Fibroblast of mammary gland (primary cell): ENCODE measurements at regions not wholly inside any gene's neighbourhood (a gene's known extent, or its start where the extent isn't known, plus 50 kb on each side); places are given as distances from the start of the nearest gene placed in this dataset.

Source experiments
- DNase-seq: peaks from one replicate; pipeline ENCODE4 v3.0.0-alpha.2; 2010; ENCODE audit warnings: low read depth
- H3K4me3 ChIP-seq: 2 replicates; pipeline ENCODE4 v1.5.1; 2011; ENCODE audit warnings: low read depth, mild to moderate bottlenecking, low read length, moderate library complexity; ENCODE audit not compliant: control insufficient read depth
- CTCF ChIP-seq: conservative IDR thresholded peaks from 2 replicates; pipeline ENCODE4 v1.5.1; 2011; ENCODE audit warnings: low read depth, low read length, inconsistent platforms; ENCODE audit not compliant: control insufficient read depth, insufficient read depth

- DNase-seq = no peak
- H3K4me3 ChIP-seq = no peak overlapping the region
- TF ChIP-seq CTCF = no peak
These were observed 107.1 kb upstream of the TOP3B start for GRCh38 chr22:22089459-22090308.

- DNase-seq = no peak
- TF ChIP-seq CTCF = no peak
- no peak overlapping the region for H3K4me3 ChIP-seq
These were observed 106.3 kb upstream of the TOP3B start for GRCh38 chr22:22088658-22089458.

- no peak for DNase-seq
- no peak overlapping the region for H3K4me3 ChIP-seq
- TF ChIP-seq CTCF = no peak
These were observed 105.5 kb upstream of the TOP3B start for GRCh38 chr22:22087854-22088657.

- peak; percentile 24 for DNase-seq
- no peak overlapping the region for H3K4me3 ChIP-seq
- TF ChIP-seq CTCF = no peak
These were observed 104.0 kb upstream of the TOP3B start for GRCh38 chr22:22086501-22087158.

- no peak overlapping the region for H3K4me3 ChIP-seq
- no peak for TF ChIP-seq CTCF
- DNase-seq = peak; percentile 62
These were observed 103.3 kb upstream of the TOP3B start for GRCh38 chr22:22085702-22086500.
